Progenitor cell of endocrine pancreas (in vitro differentiated cells): ENCODE measurements at regions not wholly inside any gene's neighbourhood (a gene's known extent, or its start where the extent isn't known, plus 50 kb on each side); places are given as distances from the start of the nearest gene placed in this dataset.

ENCODE experiments used
- DNase-seq: peaks from one replicate; pipeline ENCODE4 v3.0.0; 2021; ENCODE audit warnings: low spot score; ENCODE audit not compliant: unreplicated experiment
- H3K27ac Mint-ChIP-seq: 2 replicates; pipeline ENCODE4 v1.8.0; 2021; ENCODE audit warnings: mild to moderate bottlenecking, moderate library complexity, mixed read lengths
- H3K27me3 Mint-ChIP-seq: 2 replicates; pipeline ENCODE4 v1.8.0; 2021; ENCODE audit warnings: mixed read lengths
- H3K36me3 Mint-ChIP-seq: 2 replicates; pipeline ENCODE4 v1.8.0; 2022; ENCODE audit warnings: mixed read lengths; ENCODE audit not compliant: insufficient read depth
- H3K4me1 Mint-ChIP-seq: 2 replicates; pipeline ENCODE4 v1.8.0; 2021; ENCODE audit warnings: low read depth, mixed read lengths
- H3K4me3 Mint-ChIP-seq: 2 replicates; pipeline ENCODE4 v1.8.0; 2021; ENCODE audit warnings: low read depth, mild to moderate bottlenecking, moderate library complexity, mixed read lengths
- H3K9me3 Mint-ChIP-seq: 2 replicates; pipeline ENCODE4 v1.8.0; 2021; ENCODE audit warnings: low read depth, mixed read lengths
- CTCF ChIP-seq: fragments of 200-600 bp; sonication (generic); IDR thresholded peaks from one replicate; pipeline ENCODE4 v1.5.0; 2021; ENCODE audit warnings: antibody characterized with exemption, mild to moderate bottlenecking; ENCODE audit not compliant: unreplicated experiment

- DNase-seq = no peak
- no peaks in the 10 kb centered on the region for H3K27me3 Mint-ChIP-seq
- no peak for TF ChIP-seq CTCF
- no peaks in the 10 kb centered on the region for H3K4me1 Mint-ChIP-seq
- H3K27ac Mint-ChIP-seq = no peak overlapping the region
- H3K36me3 Mint-ChIP-seq = no peaks in the 10 kb centered on the region
- H3K9me3 Mint-ChIP-seq = no peaks in the 10 kb centered on the region
- no peak overlapping the region for H3K4me3 Mint-ChIP-seq
Measured at GRCh38 chr9:19649336-19650041, 139.3 kb downstream of the SLC24A2 start.

GRCh38 chr9:19648672-19649071 lies 140.2 kb downstream of the SLC24A2 start:
- no peak for TF ChIP-seq CTCF
- no peak overlapping the region for H3K27ac Mint-ChIP-seq
- H3K4me3 Mint-ChIP-seq = no peak overlapping the region
- H3K4me1 Mint-ChIP-seq = no peaks in the 10 kb centered on the region
- no peak for DNase-seq
- H3K27me3 Mint-ChIP-seq = no peaks in the 10 kb centered on the region
- H3K36me3 Mint-ChIP-seq = no peaks in the 10 kb centered on the region
- no peaks in the 10 kb centered on the region for H3K9me3 Mint-ChIP-seq

GRCh38 chr9:19643875-19644274 lies 145.0 kb downstream of the SLC24A2 start:
- no peak overlapping the region for H3K27ac Mint-ChIP-seq
- DNase-seq = no peak
- no peaks in the 10 kb centered on the region for H3K27me3 Mint-ChIP-seq
- H3K4me1 Mint-ChIP-seq = no peaks in the 10 kb centered on the region
- no peak overlapping the region for H3K4me3 Mint-ChIP-seq
- no peaks in the 10 kb centered on the region for H3K9me3 Mint-ChIP-seq
- no peaks in the 10 kb centered on the region for H3K36me3 Mint-ChIP-seq
- TF ChIP-seq CTCF = no peak

GRCh38 chr9:19642256-19642655 lies 146.6 kb downstream of the SLC24A2 start:
- TF ChIP-seq CTCF = no peak
- H3K4me3 Mint-ChIP-seq = no peak overlapping the region
- no peaks in the 10 kb centered on the region for H3K4me1 Mint-ChIP-seq
- no peaks in the 10 kb centered on the region for H3K27me3 Mint-ChIP-seq
- H3K36me3 Mint-ChIP-seq = no peaks in the 10 kb centered on the region
- no peaks in the 10 kb centered on the region for H3K9me3 Mint-ChIP-seq
- no peak overlapping the region for H3K27ac Mint-ChIP-seq
- no peak for DNase-seq

GRCh38 chr9:19641046-19641445 lies 147.8 kb downstream of the SLC24A2 start:
- TF ChIP-seq CTCF = no peak
- no peaks in the 10 kb centered on the region for H3K9me3 Mint-ChIP-seq
- H3K36me3 Mint-ChIP-seq = no peaks in the 10 kb centered on the region
- DNase-seq = no peak
- no peak overlapping the region for H3K4me3 Mint-ChIP-seq
- no peaks in the 10 kb centered on the region for H3K27me3 Mint-ChIP-seq
- H3K27ac Mint-ChIP-seq = no peak overlapping the region
- no peaks in the 10 kb centered on the region for H3K4me1 Mint-ChIP-seq
